SH-SY5Y (cell line): ENCODE measurements at regions not wholly inside any gene's neighbourhood (a gene's known extent, or its start where the extent isn't known, plus 50 kb on each side); places are given as distances from the start of the nearest gene placed in this dataset.

Experiments
- GATA2 ChIP-seq: IDR thresholded peaks from 2 replicates; pipeline ENCODE4 v1.6.1; 2011; ENCODE audit warnings: mild to moderate bottlenecking, low read depth, low read length
- GATA3 ChIP-seq: IDR thresholded peaks from 2 replicates; pipeline ENCODE4 v1.6.1; 2011; ENCODE audit warnings: low read depth, mild to moderate bottlenecking, low read length, moderate library complexity

- TF ChIP-seq GATA2 (no peak), GATA3 (no peak)
Measured at GRCh38 chr5:96173366-96173765, 211.7 kb upstream of the ELL2 start.
